Esophagus squamous epithelium (tissue), 4 donors: ENCODE measurements at regions not wholly inside any gene's neighbourhood (a gene's known extent, or its start where the extent isn't known, plus 50 kb on each side); places are given as distances from the start of the nearest gene placed in this dataset.
"Not testable (repeated sequence)": the region's sequence is repeated elsewhere in the genome, so short reads cannot be mapped to it uniquely, and the experiment has no call there.

ENCODE experiments used
- POLR2A ChIP-seq, 4 donors: fragments of 450-650 bp; IDR thresholded peaks; one replicate each; pipeline ENCODE4 v1.6.1; 2017; ENCODE audit warnings: antibody characterized with exemption in 4 of 4, mild to moderate bottlenecking in 4 of 4, moderate library complexity in 3 of 4
- TF ChIP-seq, protein P1 (sequence below), 6 experiments: fragments of 450-650 bp in 4 of 6; fragments of 200-600 bp in 2 of 6; sonication (generic) in 2 of 6; IDR thresholded peaks; one replicate each; pipeline ENCODE4 v1.5.1; 2016 to 2019; ENCODE audit warnings: antibody characterized with exemption in 6 of 6, mild to moderate bottlenecking in 4 of 6, moderate library complexity in 4 of 6

DNA sequence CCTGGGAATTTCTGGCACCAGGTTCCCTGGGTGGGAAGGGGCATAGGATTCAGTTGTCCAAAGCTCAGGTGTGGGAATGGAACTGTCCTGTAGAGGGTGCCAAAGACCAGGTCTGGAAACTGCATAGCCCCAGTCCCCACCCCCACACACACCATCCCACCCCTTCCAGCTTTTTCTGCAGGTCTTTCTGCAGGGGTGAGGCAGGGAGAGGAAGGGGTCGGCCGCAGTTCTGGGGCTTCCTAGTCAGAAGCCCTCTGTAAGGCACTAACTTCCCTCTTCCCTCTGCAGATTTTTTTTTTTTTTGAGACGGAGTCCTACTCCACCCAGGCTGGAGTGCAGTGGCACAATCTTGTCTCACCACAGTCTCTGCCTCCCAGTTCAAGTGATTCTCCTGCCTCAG lies 1949.7 kb downstream of the FOXD4L5 start:
- TF ChIP-seq, protein P1, sequence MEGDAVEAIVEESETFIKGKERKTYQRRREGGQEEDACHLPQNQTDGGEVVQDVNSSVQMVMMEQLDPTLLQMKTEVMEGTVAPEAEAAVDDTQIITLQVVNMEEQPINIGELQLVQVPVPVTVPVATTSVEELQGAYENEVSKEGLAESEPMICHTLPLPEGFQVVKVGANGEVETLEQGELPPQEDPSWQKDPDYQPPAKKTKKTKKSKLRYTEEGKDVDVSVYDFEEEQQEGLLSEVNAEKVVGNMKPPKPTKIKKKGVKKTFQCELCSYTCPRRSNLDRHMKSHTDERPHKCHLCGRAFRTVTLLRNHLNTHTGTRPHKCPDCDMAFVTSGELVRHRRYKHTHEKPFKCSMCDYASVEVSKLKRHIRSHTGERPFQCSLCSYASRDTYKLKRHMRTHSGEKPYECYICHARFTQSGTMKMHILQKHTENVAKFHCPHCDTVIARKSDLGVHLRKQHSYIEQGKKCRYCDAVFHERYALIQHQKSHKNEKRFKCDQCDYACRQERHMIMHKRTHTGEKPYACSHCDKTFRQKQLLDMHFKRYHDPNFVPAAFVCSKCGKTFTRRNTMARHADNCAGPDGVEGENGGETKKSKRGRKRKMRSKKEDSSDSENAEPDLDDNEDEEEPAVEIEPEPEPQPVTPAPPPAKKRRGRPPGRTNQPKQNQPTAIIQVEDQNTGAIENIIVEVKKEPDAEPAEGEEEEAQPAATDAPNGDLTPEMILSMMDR (IDR thresholded peaks at IDR 0.05) = not testable (repeated sequence)
- TF ChIP-seq POLR2A (IDR thresholded peaks at IDR 0.05) = not testable (repeated sequence)
